LHCN-M2 (cell line): ENCODE measurements at regions not wholly inside any gene's neighbourhood (a gene's known extent, or its start where the extent isn't known, plus 50 kb on each side); places are given as distances from the start of the nearest gene placed in this dataset.
"Not testable (repeated sequence)": the region's sequence is repeated elsewhere in the genome, so short reads cannot be mapped to it uniquely, and the experiment has no call there.

Experiments
- DNase-seq: peaks from one replicate; pipeline ENCODE4 v3.0.0-alpha.2; 2012; ENCODE audit warnings: low read depth

DNA sequence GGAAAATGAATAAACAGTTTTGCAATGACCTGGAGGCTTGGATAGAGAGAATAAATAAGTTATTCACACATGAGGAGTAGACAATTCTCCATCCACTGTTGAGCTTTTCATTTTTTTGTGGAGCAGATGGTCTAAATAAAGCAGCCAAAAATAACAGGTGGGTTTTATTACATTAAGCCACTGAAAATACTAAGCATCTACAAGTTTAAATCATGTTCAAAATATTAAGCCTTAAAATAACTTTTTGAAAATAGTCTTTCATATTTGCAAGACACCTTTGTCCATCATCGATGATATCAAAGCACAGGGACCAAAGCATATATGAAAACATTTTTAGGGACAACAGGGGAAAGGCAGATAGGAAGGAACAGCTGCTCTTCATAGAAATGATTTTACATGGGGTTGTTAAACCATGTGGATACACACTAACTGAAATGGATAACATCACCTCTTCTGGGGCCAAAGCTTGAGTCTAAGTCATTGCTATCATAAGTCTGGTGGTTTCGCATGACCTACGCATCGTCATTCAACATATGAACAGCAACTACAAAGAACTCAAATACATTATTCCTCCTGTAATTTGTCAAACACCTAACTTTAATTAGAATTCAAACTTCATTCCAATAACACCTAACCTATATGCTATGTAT is 197.6 kb upstream of the CHST9 start:
- DNase-seq: no peak

DNA sequence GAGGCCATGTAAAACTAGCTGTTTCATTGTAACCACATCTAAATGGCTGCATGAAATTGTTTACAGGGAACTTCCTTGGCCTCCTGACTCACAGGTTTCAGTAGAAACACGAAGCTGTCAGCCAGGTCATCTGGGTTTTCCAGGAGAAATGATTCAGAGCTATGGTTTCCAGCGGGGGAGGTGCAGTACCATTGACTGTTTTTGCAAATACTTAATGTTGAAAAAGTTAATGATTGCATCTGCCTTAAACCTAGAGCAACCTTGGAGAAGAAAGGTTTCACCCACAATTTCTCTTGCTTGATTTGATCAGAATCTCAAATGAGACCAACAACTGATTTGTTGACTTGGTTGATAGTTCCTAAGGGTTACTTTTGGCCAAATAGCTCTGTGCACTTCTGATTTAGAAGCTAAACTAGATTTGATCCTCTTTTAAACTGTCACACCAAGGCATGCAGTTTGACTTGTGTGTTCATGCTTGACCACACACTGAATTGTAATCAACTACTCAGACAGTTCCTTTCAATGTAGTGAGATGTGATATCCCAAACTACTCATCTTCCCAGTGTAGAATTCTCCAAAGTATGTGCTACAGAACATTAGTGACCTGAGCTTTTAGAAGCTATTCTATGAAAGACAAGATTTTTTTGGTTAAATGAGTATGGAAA is 193.5 kb upstream of the CHST9 start:
- peak; percentile 85 for DNase-seq

DNA sequence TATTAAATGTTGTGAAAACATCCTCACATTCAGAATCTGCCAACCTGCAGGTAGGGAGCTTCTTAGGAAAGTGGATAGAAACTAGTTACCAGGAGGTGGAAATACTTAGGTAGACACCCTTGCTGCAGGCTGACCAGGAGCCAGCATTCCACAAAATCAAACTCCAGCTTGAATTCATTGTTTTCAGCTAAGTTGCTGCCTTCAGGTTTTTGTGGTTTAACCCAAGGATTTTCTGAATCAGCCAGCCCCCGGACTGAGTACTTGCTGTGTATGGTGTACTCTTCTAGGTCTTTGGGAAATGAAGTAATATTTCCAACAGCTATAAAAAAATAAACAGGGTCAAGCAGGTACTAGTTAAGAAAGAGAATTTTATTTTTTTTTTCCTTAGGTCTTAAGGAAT is 192.1 kb upstream of the CHST9 start:
- DNase-seq: peak; percentile 51

GRCh38 chr18:27372386-27372785 is 187.3 kb upstream of the CHST9 start:
- DNase-seq: no peak

- DNase-seq: no peak
Measured at GRCh38 chr18:27366665-27367064, 181.6 kb upstream of the CHST9 start.

DNA sequence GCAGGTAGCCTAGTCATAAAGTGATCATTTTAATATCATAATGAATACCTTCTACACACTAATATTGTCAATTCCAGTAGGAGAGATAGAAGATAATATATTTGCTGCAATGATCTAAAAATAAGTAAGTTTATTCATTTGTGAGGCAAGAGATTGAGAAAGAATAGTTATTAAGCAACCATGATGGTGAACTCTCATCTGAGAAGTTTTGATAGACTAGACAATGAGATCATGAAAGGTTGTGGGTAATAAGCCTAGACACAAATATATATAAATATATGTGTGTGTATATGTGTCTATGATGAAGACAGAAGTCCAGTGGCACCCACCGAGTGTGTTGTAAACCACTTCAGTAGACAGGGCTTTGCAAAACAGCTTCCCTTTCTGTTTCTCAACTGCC is 181.0 kb upstream of the CHST9 start:
- no peak for DNase-seq

GRCh38 chr18:27363872-27364271 is 178.8 kb upstream of the CHST9 start:
- peak; percentile 12 for DNase-seq

DNA sequence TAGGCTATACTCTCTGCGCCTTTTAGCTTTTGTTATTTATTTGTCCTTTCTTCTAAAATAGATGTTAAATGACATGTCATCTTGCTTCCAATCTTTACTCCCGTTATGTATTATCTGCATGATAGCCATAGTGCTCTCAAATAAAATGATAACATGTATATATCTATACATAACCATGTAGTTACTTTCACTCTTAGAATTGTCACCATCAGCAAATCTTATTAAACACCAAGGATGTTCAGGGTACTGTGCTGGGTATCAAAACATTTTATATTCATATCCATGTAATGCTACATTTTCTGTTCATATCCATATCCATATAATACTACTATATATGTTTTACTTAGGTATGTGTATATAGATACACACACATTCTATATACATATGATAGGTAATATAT is 176.4 kb upstream of the CHST9 start:
- no peak for DNase-seq

DNA sequence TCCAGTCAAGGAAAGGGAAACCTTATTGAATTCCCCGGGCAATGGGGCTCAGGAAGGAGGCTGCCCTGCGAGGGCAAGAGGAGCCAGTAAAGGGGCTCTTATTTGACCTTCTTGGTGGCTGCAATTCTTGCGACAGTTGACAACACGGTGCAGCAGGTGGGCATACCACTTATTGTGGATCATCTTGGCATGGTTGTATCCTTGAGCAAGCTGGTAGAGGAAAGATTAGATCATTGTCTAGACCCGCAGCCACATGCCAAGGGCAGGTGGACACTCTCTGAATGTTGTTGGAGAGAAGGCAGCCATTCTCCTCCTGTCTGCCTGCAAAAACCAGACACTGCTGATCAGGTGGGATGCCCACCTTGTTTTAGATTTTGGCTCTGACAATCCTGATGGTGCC is 170.2 kb upstream of the CHST9 start:
- DNase-seq: no peak

GRCh38 chr18:27353273-27353672 is 168.2 kb upstream of the CHST9 start:
- no peak for DNase-seq

- DNase-seq: no peak
Measured at GRCh38 chr18:27349284-27349882, 164.3 kb upstream of the CHST9 start.

- DNase-seq: no peak
Measured at GRCh38 chr18:27331606-27332005, 146.5 kb upstream of the CHST9 start.

- no peak for DNase-seq
Measured at GRCh38 chr18:27314996-27315395, 129.9 kb upstream of the CHST9 start.

- DNase-seq: no peak
Measured at GRCh38 chr18:27313678-27314077, 128.6 kb upstream of the CHST9 start.

- DNase-seq: no peak
Measured at GRCh38 chr18:27312853-27313252, 127.7 kb upstream of the CHST9 start.

GRCh38 chr18:27312153-27312552 is 127.0 kb upstream of the CHST9 start:
- DNase-seq: no peak

- no peak for DNase-seq
Measured at GRCh38 chr18:27311114-27311513, 126.0 kb upstream of the CHST9 start.

DNA sequence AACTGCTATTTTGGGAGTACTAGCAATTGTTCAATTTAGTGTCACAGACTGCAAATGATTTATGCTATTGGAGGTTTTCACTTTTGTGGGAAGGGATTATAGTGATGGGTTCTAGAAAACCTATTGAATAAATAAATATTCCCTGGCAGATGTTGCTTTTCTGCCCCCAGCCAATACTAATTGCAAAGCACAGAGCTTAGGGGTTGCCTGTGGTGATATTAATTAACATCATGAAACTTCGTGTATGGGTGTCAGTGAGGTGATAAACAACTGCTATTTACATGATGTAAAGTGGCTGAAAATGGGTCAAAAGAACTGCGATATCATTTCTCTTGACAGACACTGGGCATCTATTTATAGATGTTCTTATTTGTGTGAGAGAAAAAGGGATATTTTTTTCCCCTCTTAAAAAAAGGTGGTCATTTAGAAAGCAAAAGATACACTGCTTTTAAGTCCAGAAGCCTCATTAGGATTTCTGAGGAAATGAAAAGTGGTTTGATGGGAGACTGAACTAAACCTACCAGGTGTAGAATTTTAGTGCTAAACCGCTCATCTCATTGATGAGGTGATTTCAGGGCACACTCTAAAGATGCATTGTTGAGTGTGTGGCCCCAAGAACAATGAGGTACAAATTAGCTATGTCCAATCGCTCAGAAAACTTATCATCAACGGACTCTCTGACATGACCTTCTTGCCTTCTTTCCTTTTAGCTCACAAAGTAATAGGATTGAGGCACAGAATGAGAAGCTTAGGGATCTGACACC is 116.7 kb upstream of the CHST9 start:
- DNase-seq: no peak

GRCh38 chr18:27298214-27298804 is 113.2 kb upstream of the CHST9 start:
- DNase-seq: no peak

GRCh38 chr18:27285973-27286562 is 101.0 kb upstream of the CHST9 start:
- not testable (repeated sequence) for DNase-seq

DNA sequence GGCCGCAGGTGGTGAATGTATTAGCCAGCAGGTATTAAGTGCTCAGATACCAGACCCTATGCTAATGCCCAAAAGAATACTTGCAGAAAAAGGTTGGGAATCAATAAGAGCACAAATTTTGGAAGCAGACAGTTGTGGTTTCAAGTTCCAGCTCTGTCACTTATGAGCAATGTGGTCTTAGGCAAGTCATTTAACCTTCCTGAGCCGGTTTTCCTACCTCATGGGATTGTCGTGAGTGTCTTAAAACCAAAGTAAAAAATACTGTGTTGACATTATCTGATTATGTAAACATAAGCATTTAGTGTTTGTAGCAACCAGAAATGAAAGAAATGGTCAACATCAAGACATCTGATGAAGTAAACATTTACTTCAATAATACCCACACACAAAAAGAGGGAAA is 93.0 kb upstream of the CHST9 start:
- DNase-seq: no peak

DNA sequence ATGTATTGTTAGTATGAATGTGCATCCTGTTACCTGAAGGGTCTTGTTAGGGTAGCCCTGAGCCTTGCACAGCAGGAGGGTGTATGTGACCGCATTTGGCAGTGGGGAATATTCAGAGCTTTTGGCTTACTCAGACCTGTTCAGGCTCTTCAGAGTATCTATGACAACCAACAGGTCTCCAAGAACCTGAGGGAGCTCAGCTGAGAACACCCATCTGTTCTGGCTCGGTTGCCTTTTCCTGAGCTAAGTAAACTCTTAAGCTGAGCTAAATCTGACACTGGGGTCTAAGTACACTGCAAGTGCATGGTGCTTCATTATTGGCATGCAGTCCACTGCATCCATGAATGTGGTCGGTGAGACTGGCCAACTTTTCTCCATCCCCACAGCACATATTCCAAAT is 92.4 kb upstream of the CHST9 start:
- no peak for DNase-seq
